Neural progenitor cell (in vitro differentiated cells): ENCODE measurements at regions not wholly inside any gene's neighbourhood (a gene's known extent, or its start where the extent isn't known, plus 50 kb on each side); places are given as distances from the start of the nearest gene placed in this dataset.

Experiments
- DNase-seq: peaks from one replicate; pipeline ENCODE4 v3.0.0-alpha.2; 2016; ENCODE audit warnings: low spot score
- H2AFZ ChIP-seq: fragments of 200-600 bp; sonication (generic); replicated peaks from 2 replicates; pipeline ENCODE4 v1.6.1; 2016; ENCODE audit warnings: antibody characterized with exemption
- H3F3A ChIP-seq: fragments of 200-600 bp; sonication (generic); 2 replicates; pipeline ENCODE4 v1.6.1; 2016; ENCODE audit warnings: antibody characterized with exemption, low read depth
- H3K27ac ChIP-seq: fragments of 200-600 bp; sonication (generic); 2 replicates; pipeline ENCODE4 v1.5.1; 2016; ENCODE audit warnings: mild to moderate bottlenecking
- H3K27me3 ChIP-seq: fragments of 200-600 bp; sonication (generic); 2 replicates; pipeline ENCODE4 v1.6.1; 2016; ENCODE audit warnings: mild to moderate bottlenecking, moderate library complexity
- H3K36me3 ChIP-seq: fragments of 200-600 bp; sonication (generic); 2 replicates; pipeline ENCODE4 v1.5.1; 2016
- H3K4me1 ChIP-seq: fragments of 200-600 bp; sonication (generic); 2 replicates; pipeline ENCODE4 v1.6.1; 2016; ENCODE audit warnings: mixed run types
- H3K4me2 ChIP-seq: fragments of 200-600 bp; sonication (generic); 2 replicates; pipeline ENCODE4 v1.6.1; 2016
- H3K4me3 ChIP-seq: fragments of 200-600 bp; sonication (generic); 2 replicates; pipeline ENCODE4 v1.5.1; 2016
- H3K79me2 ChIP-seq: fragments of 200-600 bp; sonication (generic); 2 replicates; pipeline ENCODE4 v1.6.1; 2016; ENCODE audit warnings: low read depth
- H3K9ac ChIP-seq: fragments of 200-600 bp; sonication (generic); 2 replicates; pipeline ENCODE4 v1.6.1; 2016
- H3K9me3 ChIP-seq: fragments of 200-600 bp; sonication (generic); 2 replicates; pipeline ENCODE4 v1.5.1; 2016; ENCODE audit warnings: low read depth
- H4K20me1 ChIP-seq: fragments of 200-600 bp; sonication (generic); 2 replicates; pipeline ENCODE4 v1.6.1; 2016; ENCODE audit warnings: low read depth
- H3K27ac Mint-ChIP-seq: 3 replicates; pipeline ENCODE4 v1.8.0; 2021; ENCODE audit warnings: mixed read lengths
- H3K27me3 Mint-ChIP-seq: 2 replicates; pipeline ENCODE4 v1.8.0; 2022; ENCODE audit warnings: low read depth, mild to moderate bottlenecking, inconsistent platforms, moderate library complexity, mixed read lengths; ENCODE audit not compliant: insufficient read depth
- H3K36me3 Mint-ChIP-seq: 3 replicates; pipeline ENCODE4 v1.8.0; 2021; ENCODE audit warnings: mixed read lengths
- H3K4me1 Mint-ChIP-seq: 3 replicates; pipeline ENCODE4 v1.8.0; 2021; ENCODE audit warnings: mixed read lengths
- H3K4me3 Mint-ChIP-seq: 3 replicates; pipeline ENCODE4 v1.8.0; 2021; ENCODE audit warnings: mild to moderate bottlenecking, moderate library complexity, mixed read lengths
- H3K9me3 Mint-ChIP-seq: 3 replicates; pipeline ENCODE4 v1.8.0; 2020; ENCODE audit warnings: mixed read lengths
- EZH2 ChIP-seq: fragments of 200-600 bp; sonication (generic); IDR thresholded peaks from 2 replicates; pipeline ENCODE4 v1.6.1; 2017; ENCODE audit warnings: antibody characterized with exemption, mild to moderate bottlenecking, moderate library complexity
- EZH2phosphoT487 ChIP-seq: fragments of 200-600 bp; sonication (generic); IDR thresholded peaks from 2 replicates; pipeline ENCODE4 v1.6.1; 2017; ENCODE audit warnings: antibody characterized with exemption
- TF ChIP-seq, protein P1 (sequence below): fragments of 200-600 bp; sonication (generic); IDR thresholded peaks from 2 replicates; pipeline ENCODE4 v1.5.1; 2017; ENCODE audit warnings: antibody characterized with exemption, mild to moderate bottlenecking

DNA sequence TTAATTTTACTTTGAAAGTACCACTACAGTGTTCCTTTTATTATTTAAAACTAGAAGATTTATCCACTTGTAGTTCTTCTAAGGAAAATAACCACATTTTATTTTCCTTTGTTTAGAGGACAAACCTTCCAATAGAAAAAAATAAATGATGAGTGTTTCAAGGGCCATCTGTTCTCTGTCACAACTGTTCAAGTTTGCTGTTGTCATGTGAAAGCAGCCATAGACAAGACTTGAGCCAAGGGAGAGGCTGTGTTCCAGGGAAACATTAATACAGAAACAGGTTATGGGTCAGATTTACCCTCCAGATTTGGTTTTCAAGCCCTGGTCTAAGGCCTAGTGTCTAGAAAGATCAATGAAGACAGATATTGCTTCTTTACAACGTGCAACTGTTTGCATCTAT, 463.6 kb downstream of the C6orf118 start:
- H3K27me3 Mint-ChIP-seq = peaks cover 2% of the 10 kb centered on the region
- H3K9ac ChIP-seq = no peak overlapping the region
- no peak for TF ChIP-seq EZH2phosphoT487
- no peak for TF ChIP-seq EZH2
- TF ChIP-seq, protein P1, sequence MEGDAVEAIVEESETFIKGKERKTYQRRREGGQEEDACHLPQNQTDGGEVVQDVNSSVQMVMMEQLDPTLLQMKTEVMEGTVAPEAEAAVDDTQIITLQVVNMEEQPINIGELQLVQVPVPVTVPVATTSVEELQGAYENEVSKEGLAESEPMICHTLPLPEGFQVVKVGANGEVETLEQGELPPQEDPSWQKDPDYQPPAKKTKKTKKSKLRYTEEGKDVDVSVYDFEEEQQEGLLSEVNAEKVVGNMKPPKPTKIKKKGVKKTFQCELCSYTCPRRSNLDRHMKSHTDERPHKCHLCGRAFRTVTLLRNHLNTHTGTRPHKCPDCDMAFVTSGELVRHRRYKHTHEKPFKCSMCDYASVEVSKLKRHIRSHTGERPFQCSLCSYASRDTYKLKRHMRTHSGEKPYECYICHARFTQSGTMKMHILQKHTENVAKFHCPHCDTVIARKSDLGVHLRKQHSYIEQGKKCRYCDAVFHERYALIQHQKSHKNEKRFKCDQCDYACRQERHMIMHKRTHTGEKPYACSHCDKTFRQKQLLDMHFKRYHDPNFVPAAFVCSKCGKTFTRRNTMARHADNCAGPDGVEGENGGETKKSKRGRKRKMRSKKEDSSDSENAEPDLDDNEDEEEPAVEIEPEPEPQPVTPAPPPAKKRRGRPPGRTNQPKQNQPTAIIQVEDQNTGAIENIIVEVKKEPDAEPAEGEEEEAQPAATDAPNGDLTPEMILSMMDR = no peak

DNA sequence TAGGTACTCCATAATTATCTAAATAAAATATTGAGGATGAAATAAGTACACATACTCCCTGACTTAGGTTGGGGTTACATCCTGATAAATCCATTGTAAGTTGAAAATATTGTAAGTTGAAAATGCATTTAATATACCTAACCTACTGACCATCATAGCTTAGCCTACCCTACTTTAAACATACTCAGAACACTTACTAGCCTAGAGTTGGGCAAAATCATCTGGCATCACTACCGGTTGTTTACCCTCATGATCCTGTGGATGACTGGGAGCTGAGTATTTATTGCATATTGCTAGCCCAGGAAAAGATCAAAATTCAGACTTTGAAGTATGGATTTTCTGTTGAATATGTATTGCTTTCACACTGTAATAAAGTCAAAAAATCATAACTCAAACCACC, 467.3 kb downstream of the C6orf118 start:
- H3K27me3 ChIP-seq = no peaks in the 10 kb centered on the region
- H3K4me2 ChIP-seq = no peak overlapping the region
- H3K9me3 ChIP-seq = no peaks in the 10 kb centered on the region
- no peaks in the 10 kb centered on the region for H3K4me1 ChIP-seq
- H3F3A ChIP-seq = no peaks in the 10 kb centered on the region
- H3K9me3 Mint-ChIP-seq = peaks cover 7% of the 10 kb centered on the region
- no peak for DNase-seq
- no peaks in the 10 kb centered on the region for H3K4me1 Mint-ChIP-seq
- no peak overlapping the region for H3K27ac ChIP-seq
- no peak overlapping the region for H3K9ac ChIP-seq
- H3K27me3 Mint-ChIP-seq = peaks cover 2% of the 10 kb centered on the region
- H3K4me3 Mint-ChIP-seq = no peak overlapping the region
- TF ChIP-seq EZH2 (no peak), EZH2phosphoT487 (no peak)
- TF ChIP-seq, protein P1 = no peak
- H3K27ac Mint-ChIP-seq = no peak overlapping the region
- no peaks in the 10 kb centered on the region for H4K20me1 ChIP-seq
- no peak overlapping the region for H3K4me3 ChIP-seq
- H3K79me2 ChIP-seq = no peaks in the 10 kb centered on the region
- no peaks in the 10 kb centered on the region for H3K36me3 ChIP-seq
- no peak overlapping the region for H2AFZ ChIP-seq
- no peaks in the 10 kb centered on the region for H3K36me3 Mint-ChIP-seq

More for the DNA sequence above, 463.6 kb downstream of the C6orf118 start:
- H3K27me3 ChIP-seq = no peaks in the 10 kb centered on the region
- Mint-ChIP-seq H3K36me3 (no peaks in the 10 kb centered on the region), H3K9me3 (no peaks in the 10 kb centered on the region), H3K27ac (no peak overlapping the region), H3K4me3 (no peak overlapping the region), H3K4me1 (no peaks in the 10 kb centered on the region)
- no peak overlapping the region for H3K27ac ChIP-seq
- no peaks in the 10 kb centered on the region for H4K20me1 ChIP-seq
- no peaks in the 10 kb centered on the region for H3F3A ChIP-seq
- no peaks in the 10 kb centered on the region for H3K4me1 ChIP-seq
- no peaks in the 10 kb centered on the region for H3K36me3 ChIP-seq
- no peak overlapping the region for H2AFZ ChIP-seq
- H3K4me2 ChIP-seq = no peak overlapping the region
- no peak overlapping the region for H3K4me3 ChIP-seq
- H3K9me3 ChIP-seq = no peaks in the 10 kb centered on the region
- no peaks in the 10 kb centered on the region for H3K79me2 ChIP-seq
- no peak for DNase-seq

DNA sequence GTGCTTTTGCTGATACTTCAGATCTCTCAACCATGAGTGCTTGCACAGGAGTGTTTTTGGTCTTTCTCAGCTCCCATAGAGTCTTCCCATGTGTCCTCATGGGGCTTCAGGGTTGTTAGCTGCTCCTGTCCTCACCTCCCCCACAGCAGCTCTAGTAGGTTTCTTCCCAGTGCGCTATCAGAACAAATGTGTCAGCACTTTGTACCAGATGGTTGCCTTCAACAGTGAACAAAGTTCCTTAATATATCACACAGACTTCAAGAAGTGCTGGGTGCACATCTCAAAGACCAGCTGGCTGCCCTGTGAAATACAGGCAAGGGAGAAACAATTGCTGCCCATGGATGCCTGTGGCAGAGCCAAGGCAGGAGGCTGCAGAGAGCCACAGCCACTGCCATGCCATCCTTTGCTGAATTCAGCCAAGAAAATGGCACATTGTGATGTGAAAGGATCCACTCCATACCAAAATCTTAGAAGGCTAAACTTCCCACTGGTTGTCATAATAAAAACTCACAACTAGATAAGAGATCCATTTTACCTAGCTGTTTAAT, 471.3 kb downstream of the C6orf118 start:
- TF ChIP-seq EZH2 (no peak), EZH2phosphoT487 (no peak)
- TF ChIP-seq, protein P1 = no peak
- no peak overlapping the region for H2AFZ ChIP-seq
- H3K9me3 ChIP-seq = no peaks in the 10 kb centered on the region
- H3K4me1 ChIP-seq = no peaks in the 10 kb centered on the region
- H3K27me3 ChIP-seq = no peaks in the 10 kb centered on the region
- H3K4me2 ChIP-seq = no peak overlapping the region
- H3K4me3 Mint-ChIP-seq = no peak overlapping the region
- peaks cover 7% of the 10 kb centered on the region for H3K9me3 Mint-ChIP-seq
- H3K36me3 Mint-ChIP-seq = no peaks in the 10 kb centered on the region
- H3K4me3 ChIP-seq = no peak overlapping the region
- no peak overlapping the region for H3K27ac Mint-ChIP-seq
- no peak for DNase-seq
- no peaks in the 10 kb centered on the region for H4K20me1 ChIP-seq
- H3K4me1 Mint-ChIP-seq = no peaks in the 10 kb centered on the region
- no peak overlapping the region for H3K27ac ChIP-seq
- H3K79me2 ChIP-seq = no peaks in the 10 kb centered on the region
- H3K36me3 ChIP-seq = no peaks in the 10 kb centered on the region
- no peaks in the 10 kb centered on the region for H3K27me3 Mint-ChIP-seq
- H3K9ac ChIP-seq = no peak overlapping the region
- H3F3A ChIP-seq = no peaks in the 10 kb centered on the region
